Activated CD8-positive, alpha-beta T cell treated with anti-CD3 and anti-CD28 coated beads for 36 hours (primary cell): ENCODE measurements at regions not wholly inside any gene's neighbourhood (a gene's known extent, or its start where the extent isn't known, plus 50 kb on each side); places are given as distances from the start of the nearest gene placed in this dataset.
"Not testable (repeated sequence)": the region's sequence is repeated elsewhere in the genome, so short reads cannot be mapped to it uniquely, and the experiment has no call there.

Experiments used
- ATAC-seq: fragments of 200-7000 bp; cut with Tn5 transposase; one replicate; pipeline ENCODE4 v1.10.0; 2021; ENCODE audit warnings: mild to moderate bottlenecking, moderate library complexity
- CTCF ChIA-PET: fragments of 350-600 bp; sonication (Branson Sonifier 250); formaldehyde crosslinking; loops from one replicate; lab custom pipeline; 2021; ENCODE audit warnings: antibody characterized with exemption; lab: Charles Lee
- POLR2A ChIA-PET: fragments of 350-600 bp; sonication (Branson Sonifier 250); formaldehyde crosslinking; loops from one replicate; lab custom pipeline; 2021; ENCODE audit warnings: antibody characterized with exemption; lab: Charles Lee
- DNase-seq: peaks from one replicate; pipeline ENCODE4 v3.0.0-alpha.2; 2020
- H3K27ac Mint-ChIP-seq: one replicate; pipeline ENCODE4 v1.8.0; 2021; ENCODE audit warnings: mild to moderate bottlenecking, mixed read lengths
- H3K27me3 Mint-ChIP-seq: one replicate; pipeline ENCODE4 v1.8.0; 2021; ENCODE audit warnings: mixed read lengths
- H3K36me3 Mint-ChIP-seq: one replicate; pipeline ENCODE4 v1.8.0; 2021; ENCODE audit warnings: low read depth, mixed read lengths
- H3K4me1 Mint-ChIP-seq: one replicate; pipeline ENCODE4 v1.8.0; 2021; ENCODE audit warnings: low read depth, mixed read lengths
- H3K4me3 Mint-ChIP-seq: one replicate; pipeline ENCODE4 v1.8.0; 2021; ENCODE audit warnings: mild to moderate bottlenecking, moderate library complexity, mixed read lengths
- H3K9me3 Mint-ChIP-seq: one replicate; pipeline ENCODE4 v1.8.0; 2021; ENCODE audit warnings: mixed read lengths
- CTCF ChIP-seq: fragments of 200-600 bp; IDR thresholded peaks from one replicate; pipeline ENCODE4 v1.8.0; 2022; ENCODE audit warnings: antibody characterized with exemption, mild to moderate bottlenecking
- intact Hi-C: fragments of 100-400 bp; cut with micrococcal nuclease; formaldehyde crosslinking; loops from one replicate; pipeline ENCODE4 v1.10.0; 2022

DNA sequence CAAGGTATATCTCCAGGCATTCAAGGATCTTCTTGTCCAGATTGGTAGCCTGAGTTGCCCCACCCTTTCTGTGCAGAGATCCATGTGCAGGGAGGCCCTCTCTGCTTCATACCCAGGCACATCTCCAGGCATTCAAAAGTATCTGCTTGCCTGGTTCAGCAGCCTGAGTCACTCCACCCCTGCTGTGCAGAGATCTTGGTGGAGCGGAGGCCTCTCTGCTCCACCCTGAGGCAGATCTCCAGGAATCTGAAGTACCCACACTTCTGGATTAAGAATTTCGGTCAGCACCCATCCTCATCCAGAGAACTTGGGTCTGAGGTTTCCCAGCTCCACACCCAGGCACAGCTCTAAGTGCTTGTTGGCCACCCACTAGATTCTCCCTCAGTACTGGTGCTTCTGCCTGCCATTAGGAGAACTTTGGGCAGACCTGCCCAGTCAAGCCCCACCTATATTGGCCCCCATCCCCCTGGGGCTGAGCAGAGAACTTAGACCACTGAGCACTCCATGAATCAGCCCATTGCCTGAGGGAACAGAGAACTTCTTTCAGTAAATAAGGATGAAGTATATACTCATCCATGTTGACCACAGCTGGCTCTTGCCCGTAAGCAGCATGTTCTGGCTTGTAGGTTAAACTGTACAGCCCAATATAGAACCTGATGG, 199.5 kb upstream of the ZCCHC13 start:
- intact Hi-C loops, result no loop called here
- H3K27me3 Mint-ChIP-seq, result no peaks in the 10 kb centered on the region

GRCh38 chrX:74098407-74098806, 205.6 kb upstream of the ZCCHC13 start:
- H3K4me3 Mint-ChIP-seq, CTCF ChIA-PET, ATAC-seq, H3K27ac Mint-ChIP-seq, intact Hi-C loops, DNase-seq, H3K36me3 Mint-ChIP-seq, H3K4me1 Mint-ChIP-seq, H3K27me3 Mint-ChIP-seq, POLR2A ChIA-PET, H3K9me3 Mint-ChIP-seq: not testable (repeated sequence)

More for the DNA sequence above, 199.5 kb upstream of the ZCCHC13 start:
- Mint-ChIP-seq H3K9me3 (no peaks in the 10 kb centered on the region), H3K4me3 (no peak overlapping the region), H3K27ac (no peak overlapping the region), H3K36me3 (peaks cover 2% of the 10 kb centered on the region), H3K4me1 (no peaks in the 10 kb centered on the region)
- POLR2A ChIA-PET, result no interaction called here
- DNase-seq, result no peak
- CTCF ChIA-PET, result no interaction called here
- TF ChIP-seq CTCF, result no peak
- ATAC-seq, result no peak

GRCh38 chrX:74090049-74090448, 213.9 kb upstream of the ZCCHC13 start:
- DNase-seq (no peak), ATAC-seq (no peak)
- intact Hi-C loops, result no loop called here
- no peak overlapping the region for H3K27ac Mint-ChIP-seq
- TF ChIP-seq CTCF, result no peak
- ChIA-PET CTCF (no interaction called here), POLR2A (no interaction called here)
- peaks cover 6% of the 10 kb centered on the region for H3K9me3 Mint-ChIP-seq
- H3K27me3 Mint-ChIP-seq, result no peaks in the 10 kb centered on the region
- no peaks in the 10 kb centered on the region for H3K4me1 Mint-ChIP-seq
- peaks cover 9% of the 10 kb centered on the region for H3K36me3 Mint-ChIP-seq
- no peak overlapping the region for H3K4me3 Mint-ChIP-seq

- DNase-seq, result no peak
- CTCF ChIA-PET, result no interaction called here
Measured at GRCh38 chrX:74085642-74086236, 218.2 kb upstream of the ZCCHC13 start.

DNA sequence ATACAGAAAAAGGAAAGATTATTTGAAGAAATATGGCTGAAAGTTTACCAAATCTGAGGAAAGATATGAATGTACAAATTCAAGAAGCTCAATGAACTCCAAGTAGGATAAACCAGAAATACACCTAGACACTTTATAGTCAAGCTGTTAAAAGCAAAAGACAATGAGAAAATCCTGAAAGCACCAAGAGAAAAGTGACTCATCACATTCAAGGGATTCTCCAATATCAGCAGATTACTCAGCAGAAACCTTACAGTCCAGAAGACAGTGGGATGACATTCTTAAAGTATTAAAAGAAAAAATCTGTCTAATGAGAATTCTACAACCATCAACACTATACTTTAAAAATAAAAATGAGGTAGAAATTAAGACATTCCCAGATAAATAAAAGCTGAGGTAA, 223.8 kb upstream of the ZCCHC13 start:
- Mint-ChIP-seq H3K4me3 (no peak overlapping the region), H3K9me3 (peaks cover 7% of the 10 kb centered on the region), H3K4me1 (no peaks in the 10 kb centered on the region), H3K27ac (no peak overlapping the region), H3K36me3 (peaks cover 9% of the 10 kb centered on the region), H3K27me3 (no peaks in the 10 kb centered on the region)
- no peak for TF ChIP-seq CTCF
- ATAC-seq (no peak), DNase-seq (no peak)
- POLR2A ChIA-PET, result no interaction called here
- CTCF ChIA-PET, result no interaction called here
- intact Hi-C loops, result no loop called here

More at GRCh38 chrX:74085642-74086236, 218.2 kb upstream of the ZCCHC13 start:
- Mint-ChIP-seq H3K4me1 (no peaks in the 10 kb centered on the region), H3K27me3 (no peaks in the 10 kb centered on the region), H3K9me3 (peaks cover 6% of the 10 kb centered on the region), H3K27ac (no peak overlapping the region), H3K36me3 (peaks cover 13% of the 10 kb centered on the region), H3K4me3 (no peak overlapping the region)
- POLR2A ChIA-PET, result no interaction called here
- intact Hi-C loops, result no loop called here
- no peak for TF ChIP-seq CTCF
- ATAC-seq, result no peak
